ENCODE measurements at regions not wholly inside any gene's neighbourhood (a gene's known extent, or its start where the extent isn't known, plus 50 kb on each side); places are given as distances from the start of the nearest gene placed in this dataset.
"Not testable (repeated sequence)": the region's sequence is repeated elsewhere in the genome, so short reads cannot be mapped to it uniquely, and the experiment has no call there.

DNA sequence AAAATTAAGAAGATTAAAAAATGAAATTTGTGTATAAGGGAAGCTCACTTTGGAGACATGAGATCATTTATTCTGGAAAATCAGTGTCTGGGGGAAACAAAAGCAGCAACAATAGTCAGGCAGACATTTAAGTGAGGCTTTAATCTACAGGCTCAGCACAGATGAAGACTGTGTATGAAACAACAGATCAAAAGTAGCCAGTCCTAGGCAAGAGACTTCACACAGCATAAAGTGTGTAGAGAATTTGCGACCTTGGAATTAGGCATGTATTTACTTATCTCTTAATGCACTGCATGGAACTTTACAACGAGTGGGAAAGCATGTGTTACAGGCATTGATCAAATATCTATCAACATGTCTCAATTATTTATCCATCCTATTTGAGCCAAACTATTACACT lies 1099.9 kb downstream of the PLA2G4A start:
- DNase-seq = no peak

DNA sequence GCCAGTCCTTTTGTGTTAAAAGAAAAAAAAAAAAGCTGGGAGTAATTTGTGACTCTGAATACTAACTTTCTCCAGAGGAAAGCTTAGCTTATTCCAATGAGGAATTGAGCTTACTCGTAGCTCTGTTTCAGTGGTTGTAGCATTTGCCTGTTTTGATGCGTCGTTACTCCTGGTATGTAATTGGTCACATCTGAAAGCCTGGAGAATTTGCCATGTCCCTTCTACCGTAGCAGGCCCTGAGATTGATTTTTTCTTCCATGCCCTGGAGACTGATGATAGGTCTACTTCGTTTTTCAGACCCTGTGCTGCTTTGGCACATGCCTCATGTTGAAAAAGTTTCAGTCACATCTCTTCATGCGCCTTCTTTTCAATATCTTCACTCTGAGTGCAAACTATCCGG lies 1103.0 kb downstream of the PLA2G4A start:
- no peak for DNase-seq

DNA sequence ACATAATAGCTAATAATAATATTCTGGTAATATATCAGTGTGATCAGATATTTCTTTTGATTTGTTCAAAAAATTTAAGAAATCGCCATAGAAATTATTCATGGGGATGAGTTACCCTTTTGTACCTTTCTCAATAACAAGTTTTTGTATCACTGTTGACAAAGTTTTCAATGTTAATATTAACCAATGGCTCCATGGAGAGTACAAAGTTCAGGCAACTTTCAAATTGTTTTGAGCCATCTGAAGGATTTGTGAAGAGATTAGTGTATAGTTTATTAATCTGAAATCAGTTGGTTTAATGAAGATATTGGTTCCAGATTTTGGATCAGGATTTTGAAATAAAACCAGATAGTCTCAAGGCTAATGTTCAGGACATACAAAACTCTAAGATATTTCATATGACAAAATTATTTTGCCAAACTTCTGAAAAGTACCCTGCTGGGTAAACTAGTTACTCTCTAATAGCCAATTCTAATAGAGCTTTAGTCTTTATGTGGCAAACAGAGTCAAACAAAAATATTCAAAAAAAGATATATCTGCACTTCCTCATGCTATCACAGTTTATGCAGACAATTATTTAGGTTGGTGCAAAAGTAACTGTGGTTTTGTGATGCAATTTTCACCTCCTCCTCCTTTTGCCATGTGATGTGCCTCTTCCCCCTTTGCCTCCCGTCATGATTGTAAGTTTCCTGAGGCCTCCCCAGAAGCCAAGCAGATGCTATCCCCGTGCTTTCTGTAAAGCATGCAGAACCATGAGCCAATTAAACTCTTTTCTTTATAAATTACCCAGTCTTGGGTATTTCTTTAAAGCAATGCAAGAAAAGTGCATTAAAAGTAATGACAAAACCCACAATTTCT lies 1105.0 kb downstream of the PLA2G4A start:
- DNase-seq = no peak

DNA sequence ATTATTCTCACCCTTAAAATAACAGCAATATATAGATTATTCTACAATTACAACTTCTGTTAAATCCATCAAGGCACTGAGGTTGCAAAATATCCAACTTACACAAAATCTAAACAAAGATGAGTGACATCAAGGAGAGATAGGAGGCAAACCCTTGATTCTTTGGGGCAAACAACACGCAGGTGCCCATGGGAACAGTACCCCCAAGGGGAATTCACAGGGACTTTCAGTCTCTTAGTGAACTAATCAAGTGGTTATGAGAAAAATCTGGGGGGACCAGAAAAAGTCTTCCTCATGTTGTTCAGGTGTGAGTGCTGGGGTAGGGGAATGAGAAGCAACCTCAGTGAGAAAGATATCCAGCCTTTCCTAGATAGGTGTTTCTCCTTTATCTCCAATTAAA lies 1107.9 kb downstream of the PLA2G4A start:
- DNase-seq = no peak

DNA sequence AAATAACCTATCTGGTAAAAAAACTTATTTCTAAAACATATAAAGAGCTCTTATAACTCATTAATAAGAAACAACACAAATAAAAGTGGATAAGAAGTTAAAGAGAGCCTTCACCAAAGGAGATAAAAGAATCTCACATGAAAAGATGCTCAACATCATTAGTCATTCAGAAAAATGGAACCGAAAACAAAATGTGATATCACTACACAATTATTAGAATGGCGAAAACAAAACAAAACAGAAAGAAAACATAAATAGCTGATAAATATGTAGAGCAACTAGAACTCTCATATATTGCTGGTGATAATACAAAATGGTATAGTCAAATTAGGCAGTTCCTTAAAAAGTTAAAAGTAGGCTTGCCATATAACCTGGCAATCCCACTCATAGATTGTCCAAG lies 1109.3 kb downstream of the PLA2G4A start:
- DNase-seq = no peak

DNA sequence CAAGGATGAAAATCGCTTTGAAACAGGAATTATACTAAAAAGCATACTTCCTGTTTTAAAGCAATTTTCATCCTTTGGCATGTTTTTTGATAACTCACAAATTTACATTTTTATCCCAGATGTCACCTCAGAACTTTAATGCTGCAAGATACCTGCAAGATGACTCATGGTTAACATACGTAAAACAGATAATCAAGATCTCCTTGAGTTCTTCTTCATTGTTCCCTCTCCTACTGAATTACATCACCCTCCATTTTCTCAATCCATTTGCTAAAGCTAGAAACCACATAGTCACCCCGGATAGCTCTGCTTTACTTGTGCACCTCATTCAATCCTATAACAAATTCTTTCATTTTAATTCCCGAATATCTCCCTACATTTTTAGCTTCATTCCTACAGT lies 1114.2 kb downstream of the PLA2G4A start:
- DNase-seq = no peak

DNA sequence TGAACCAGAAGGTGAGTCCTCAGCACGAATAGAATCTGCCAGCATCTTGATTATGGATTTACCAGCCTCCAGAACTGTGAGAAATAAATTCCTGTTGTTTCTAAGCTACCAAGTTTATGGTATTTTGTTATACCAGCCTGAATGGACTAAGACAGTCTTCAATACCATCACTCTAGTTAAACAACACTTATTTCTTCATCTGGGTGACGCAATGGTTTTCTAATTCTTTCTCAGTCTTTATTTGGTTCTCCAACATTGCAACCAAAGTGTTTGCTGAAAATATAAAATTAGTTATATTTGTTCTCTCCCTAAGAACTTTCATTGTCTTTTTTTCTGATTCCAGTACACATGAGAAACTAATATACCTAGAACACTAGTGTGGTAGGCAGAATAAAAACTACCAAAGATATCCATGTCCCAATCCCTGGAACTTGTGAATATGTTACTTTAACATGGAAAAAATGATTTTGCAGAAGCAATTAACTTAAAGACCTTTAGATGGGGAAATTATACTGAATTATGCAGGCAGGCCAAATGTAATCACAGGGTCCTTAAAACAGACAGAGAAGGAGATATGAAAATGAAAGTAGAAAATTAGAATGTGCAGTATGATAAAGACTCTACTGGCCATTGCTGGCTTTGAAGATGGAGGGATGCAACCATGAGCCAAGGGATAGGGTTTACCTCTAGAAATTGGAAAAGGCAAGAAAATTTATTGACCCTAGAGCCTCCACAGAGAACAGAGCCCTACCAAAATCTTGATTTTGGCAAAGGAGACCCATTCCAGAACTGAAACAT lies 1115.1 kb downstream of the PLA2G4A start:
- no peak for DNase-seq

DNA sequence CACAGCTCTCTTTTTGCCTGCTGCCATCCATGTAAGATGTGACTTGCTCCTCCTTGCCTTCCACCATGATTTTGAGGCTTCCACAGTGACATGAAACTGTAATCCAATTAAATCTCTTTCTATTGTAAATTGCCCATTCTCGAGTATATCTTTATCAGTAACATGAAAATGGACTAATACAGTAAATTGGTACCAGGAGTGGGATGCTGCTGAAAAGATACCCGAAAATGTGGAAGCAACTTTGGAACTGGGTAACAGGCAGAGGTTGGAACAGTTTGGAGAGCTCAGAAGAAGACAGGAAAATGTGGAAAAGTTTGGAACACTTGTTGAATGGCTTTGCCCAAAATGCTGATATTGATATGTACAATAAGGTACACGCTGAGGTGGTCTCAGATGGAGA lies 1117.9 kb downstream of the PLA2G4A start:
- not testable (repeated sequence) for DNase-seq

DNA sequence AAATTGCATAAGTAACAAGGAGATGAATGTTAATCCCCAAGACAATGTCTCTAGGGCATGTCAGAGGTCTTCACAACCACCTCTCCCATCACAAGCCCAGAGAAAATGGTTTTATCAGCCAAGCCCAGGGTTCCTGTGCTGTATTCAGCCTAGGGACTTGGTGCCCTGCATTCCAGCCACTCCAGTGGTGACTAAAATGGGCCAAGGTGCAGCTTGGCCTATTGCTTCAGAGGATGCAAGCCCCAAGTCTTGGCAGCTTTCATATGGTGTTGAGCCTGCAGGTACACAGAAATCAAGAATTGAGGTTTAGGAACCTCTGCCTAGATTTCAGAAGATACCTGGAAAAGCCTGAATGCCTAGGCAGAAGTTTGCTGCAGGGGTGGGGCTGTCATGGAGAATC lies 1118.6 kb downstream of the PLA2G4A start:
- no peak for DNase-seq

DNA sequence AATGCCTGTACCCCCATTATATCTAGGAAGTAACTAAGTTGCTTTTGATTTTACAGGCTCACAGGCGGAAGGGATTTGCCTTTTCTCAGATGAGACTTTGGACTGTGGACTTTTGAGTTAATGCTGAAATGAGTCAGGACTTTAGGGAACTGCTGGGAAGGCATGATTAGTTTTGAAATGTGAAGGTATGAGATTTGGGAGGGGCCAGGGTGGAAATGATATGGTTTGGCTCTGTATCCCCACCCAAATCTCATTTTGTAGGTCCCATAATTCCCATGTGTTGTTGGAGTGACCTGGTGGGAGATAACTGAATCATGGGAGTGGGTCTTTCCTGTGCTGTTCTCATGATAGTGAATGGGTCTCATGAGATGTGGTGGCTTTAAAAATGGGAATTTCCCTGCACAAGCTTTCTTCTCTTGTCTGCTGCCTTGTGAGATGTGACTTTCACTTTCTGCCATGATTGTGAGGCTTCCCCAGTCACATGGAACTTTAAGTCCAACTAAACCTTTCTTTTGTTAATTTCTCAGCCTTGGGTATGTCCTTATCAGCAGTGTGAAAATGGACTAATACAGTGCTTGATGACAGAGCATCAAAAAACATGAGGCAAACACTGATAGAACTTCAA lies 1119.5 kb downstream of the PLA2G4A start:
- no peak for DNase-seq

DNA sequence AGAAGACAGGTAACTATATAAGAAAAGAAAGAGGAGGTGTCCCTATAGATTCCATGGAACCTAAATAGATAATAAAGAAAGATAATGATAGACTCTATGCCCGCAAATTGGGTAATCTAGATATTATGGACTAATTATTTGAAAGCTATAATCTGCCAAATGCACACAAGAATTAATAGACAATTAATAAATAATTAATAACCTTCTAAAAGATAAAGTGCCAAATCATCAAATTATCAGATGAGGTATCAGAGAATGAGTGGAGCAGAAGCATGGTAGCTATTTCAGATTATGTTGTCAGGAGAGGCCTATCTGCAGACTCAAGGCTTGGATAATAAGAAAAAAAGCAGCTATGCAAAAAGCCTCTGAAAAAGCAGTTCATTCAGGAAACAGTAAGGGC lies 1120.8 kb downstream of the PLA2G4A start:
- DNase-seq = no peak

DNA sequence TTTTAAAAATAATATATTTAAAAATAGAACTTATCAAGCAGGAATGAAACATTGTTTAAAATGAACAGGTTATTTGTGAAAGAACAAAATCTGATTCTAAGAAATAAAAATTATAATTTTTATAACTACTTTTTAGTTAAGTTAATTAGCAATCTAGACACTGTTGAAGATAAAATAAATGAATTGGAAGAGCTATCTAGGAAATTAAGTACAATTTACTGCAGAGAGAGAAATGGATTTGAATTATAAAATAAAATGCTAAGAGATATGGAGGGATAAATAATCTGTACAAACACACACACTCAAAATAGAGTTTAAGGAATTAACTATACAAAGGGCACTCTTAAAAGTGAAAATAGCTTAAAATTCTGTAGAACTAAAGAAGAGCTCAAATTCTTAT lies 1123.1 kb downstream of the PLA2G4A start:
- DNase-seq = no peak

DNA sequence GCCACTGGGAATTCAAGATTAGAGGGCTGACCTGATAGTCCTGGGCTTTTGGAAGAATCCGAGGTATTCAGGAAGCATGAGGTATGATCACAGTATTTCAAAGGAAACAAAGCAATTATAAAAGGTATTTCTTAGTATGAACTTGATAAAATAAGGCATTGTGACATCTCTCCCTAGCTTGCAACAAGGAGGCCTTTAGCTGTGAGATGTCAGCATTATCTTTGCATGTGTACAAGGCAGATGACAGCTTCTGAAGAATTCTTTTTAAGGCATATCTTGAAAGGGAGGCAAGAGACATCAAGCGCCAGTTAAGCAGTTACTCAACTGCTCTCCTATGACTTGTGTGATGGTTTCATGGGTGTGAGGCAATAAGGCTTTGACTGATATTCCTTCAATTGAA lies 1123.7 kb downstream of the PLA2G4A start:
- no peak for DNase-seq

DNA sequence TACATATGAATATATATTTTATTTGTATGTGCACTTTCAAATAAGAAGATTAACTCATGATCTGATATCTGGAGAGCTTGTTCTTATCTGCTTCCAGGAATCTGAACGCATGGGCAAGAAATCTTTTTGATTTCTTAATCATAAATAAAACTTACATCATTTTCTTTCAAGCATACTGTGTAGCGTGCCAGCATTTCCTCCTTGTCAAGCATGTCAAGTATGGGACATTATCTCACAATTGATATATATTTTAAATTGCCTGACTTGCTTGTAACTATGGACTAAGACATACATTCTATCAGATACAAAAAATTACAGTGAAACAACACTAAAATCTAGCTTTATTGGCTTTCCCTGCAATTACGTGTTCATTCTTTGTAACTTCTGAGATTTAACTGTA lies 1128.2 kb downstream of the PLA2G4A start:
- DNase-seq = no peak

DNA sequence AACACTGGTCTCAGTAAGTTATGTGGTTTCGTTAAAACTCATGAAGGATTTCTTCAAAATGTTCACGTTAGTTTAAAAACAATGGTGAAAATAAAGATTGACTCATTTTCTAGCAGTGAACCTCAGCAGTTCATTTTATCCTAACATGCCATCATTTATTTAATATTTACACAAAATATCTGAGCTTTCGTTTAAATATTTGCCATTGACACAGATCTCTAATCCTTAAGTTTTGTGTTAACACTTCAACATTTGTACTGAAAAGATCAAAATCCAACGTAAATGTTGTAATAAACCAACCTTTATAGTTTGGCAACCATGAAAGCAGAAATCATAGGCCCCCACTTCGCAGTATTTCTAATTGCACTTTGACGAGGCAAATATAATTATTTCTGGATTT lies 1129.5 kb downstream of the PLA2G4A start:
- DNase-seq = no peak

DNA sequence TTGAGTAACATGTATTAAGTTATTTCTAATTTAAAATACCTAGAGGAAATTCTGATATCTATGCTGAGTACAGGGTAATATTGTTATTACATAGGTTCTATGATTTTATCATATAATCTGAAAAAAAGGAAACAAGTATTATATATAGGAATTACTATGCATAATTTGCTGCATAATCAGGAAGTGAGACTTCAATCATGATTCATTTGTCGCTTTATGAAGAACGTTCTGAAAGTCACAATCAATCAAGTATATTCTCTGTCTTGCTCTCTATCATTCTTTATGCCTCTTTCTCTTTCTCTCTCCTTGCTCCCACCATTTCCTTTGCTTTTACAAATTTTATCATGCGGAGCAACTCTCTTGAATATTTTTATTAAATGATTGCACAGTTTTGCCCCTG lies 1130.3 kb downstream of the PLA2G4A start:
- DNase-seq = no peak

DNA sequence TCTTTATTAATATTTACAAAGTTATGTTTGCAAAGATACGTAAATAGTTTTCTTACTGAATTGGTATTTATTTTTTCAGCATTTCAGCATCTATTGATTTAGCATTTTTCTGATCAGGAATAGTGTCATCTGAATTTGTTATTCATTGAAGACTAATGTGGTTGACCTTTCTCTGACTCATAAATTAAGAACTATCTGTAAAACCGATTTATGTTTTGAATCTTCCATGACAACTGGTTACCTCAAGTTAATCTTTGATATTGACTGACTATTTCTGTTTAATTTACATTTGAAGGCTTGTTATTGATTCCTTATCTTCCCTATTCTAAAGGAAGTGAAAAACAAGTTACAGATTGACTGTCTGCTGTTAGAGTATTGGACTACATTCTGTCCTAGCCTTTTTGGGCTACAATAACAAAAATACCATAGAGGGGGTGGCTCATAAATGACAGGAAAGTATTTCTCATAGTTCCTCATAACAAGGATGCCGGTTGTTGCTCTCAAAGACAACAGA lies 1131.4 kb downstream of the PLA2G4A start:
- DNase-seq = no peak

DNA sequence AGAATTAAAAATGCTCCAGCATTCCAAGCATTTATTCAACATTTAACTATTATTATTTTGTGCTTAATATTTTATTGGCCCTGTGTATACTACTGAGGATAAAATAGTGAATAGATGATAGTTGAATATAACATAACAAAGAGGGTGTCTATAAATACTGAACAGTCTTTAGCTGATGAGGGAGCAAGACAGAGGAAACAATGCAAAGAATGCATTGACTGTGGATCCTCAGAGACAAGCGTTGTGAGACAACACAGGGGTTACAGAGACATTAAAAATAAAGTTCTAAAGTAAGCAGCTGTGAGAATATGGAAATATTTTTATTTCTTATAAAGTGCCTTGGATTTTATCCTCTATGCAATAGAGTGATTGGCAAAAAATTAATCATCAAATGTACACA lies 1133.1 kb downstream of the PLA2G4A start:
- no peak for DNase-seq

DNA sequence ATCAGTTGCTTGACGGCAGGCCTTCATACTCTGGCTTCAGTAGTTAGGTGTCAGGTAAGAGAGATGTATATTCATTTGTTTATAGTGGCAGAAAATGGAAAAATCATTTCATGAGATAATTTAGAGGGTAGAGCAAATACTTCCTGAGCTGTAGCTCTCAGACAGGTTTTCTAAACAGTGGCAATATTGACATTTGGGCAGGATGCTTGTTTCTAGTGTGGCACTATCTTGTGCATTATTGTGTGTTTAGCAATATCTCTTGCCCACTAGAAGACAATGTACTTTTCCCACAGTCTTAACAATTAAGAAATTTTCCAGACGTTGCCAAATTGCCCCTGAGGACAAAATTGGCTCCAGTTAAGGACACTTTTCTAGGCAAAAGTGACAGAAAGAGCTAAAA lies 1143.1 kb downstream of the PLA2G4A start:
- no peak for DNase-seq

DNA sequence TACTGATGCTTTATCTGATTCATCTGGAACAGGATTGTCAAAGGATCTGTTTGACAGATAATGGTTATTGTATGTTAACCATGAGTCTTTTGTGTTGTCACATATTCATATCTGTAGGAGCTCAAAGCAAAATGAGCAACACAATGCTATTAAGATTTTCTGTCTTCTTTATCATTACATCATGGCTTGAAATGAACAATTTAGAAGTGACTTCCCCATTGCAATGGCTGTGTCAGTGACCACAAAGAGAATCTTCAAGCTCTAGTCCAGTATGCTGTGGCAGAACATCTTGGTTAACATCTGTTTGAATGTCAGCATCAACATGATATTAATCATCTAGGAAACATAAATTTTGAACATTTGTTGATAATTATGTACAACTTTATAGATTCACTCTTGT lies 1148.5 kb downstream of the PLA2G4A start:
- no peak for DNase-seq

DNA sequence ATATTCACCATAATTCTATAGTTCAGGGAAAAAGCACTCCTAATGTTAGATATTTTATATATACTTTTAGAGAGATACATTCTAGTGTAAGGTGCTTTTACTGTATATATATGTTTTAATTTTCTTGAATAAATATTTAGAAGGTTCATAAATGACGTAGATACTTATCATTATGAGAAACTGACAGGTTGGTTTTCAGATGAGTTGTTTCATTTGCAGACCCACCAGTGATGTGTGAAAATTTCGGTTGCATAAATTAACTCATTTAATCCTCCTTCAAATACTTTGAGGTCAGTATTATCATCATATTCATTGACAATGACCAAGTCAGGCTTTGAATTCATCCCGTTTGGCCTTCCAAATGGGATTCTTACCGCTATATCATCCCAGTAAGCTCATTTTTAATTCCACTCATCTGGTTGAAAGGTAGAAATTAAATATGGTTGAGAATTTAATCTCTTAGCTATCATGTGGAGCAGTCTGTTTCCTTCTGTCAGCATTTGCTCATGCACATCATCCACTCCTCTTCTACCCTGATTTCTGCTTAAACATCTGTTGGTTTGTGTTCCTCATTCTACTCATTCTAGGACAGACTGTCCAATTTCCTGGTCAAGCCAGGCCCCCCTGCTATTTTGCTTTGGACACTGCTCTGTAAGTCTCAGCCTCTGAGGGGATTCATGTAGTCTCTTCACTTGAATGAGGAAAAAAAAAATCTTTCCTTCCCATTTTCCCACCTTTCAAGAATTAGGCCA lies 1156.6 kb downstream of the PLA2G4A start:
- no peak for DNase-seq

DNA sequence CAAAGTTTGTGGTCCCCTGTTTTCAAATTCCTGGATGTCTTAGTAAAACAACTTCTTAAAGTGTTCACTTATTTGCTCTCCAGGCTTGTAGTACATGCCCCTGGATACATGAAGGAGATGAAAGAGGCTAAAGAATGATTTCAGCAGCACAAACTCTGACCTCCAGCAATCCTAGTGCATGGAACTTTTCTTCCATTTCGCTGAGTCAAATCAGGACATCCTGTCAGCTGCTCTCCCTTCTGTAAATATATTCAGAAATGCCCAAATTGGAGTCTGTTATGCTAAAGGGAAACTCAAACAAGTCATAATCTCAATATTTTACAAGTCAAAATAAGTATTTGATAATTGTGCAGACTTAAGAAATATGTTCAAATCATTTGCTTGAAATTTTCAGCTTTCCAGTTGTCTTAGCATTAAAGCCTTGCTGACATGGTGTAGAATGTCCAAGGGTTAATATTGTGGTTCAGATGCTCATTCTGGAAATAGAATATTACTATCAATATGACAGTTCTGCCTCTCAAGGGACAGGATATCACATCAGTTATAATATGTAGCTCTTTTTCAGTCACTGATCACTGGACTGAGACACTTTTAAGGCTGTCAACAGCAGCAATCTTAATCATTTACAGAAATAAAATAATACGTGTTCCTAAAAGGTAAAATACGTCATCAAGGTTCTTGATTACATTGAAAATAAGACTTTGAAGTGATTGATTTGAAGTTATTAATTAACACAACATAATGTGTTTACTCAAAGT lies 1157.3 kb downstream of the PLA2G4A start:
- no peak for DNase-seq

Data from NCI-H187 treated with DMSO at 0.1 percent for 48 hours (cell line).